Mesodermal cell (in vitro differentiated cells): ENCODE measurements at regions not wholly inside any gene's neighbourhood (a gene's known extent, or its start where the extent isn't known, plus 50 kb on each side); places are given as distances from the start of the nearest gene placed in this dataset.

Experiments
- H3K27ac ChIP-seq: 2 replicates; pipeline ENCODE4 v1.7.0; 2013; ENCODE audit warnings: mild to moderate bottlenecking, low read depth, low read length, moderate library complexity; ENCODE audit not compliant: severe bottlenecking
- H3K36me3 ChIP-seq: 2 replicates; pipeline ENCODE4 v1.7.1; 2013; ENCODE audit warnings: mild to moderate bottlenecking, low read length, moderate library complexity; ENCODE audit not compliant: control insufficient read depth, insufficient read depth
- H3K4me1 ChIP-seq: one replicate; pipeline ENCODE4 v1.7.1; 2013; ENCODE audit warnings: mild to moderate bottlenecking, low read length; ENCODE audit not compliant: insufficient read depth, control insufficient read depth, poor library complexity, severe bottlenecking
- H3K4me3 ChIP-seq: 2 replicates; pipeline ENCODE4 v1.7.0; 2013; ENCODE audit warnings: low read length, control low read depth, mild to moderate bottlenecking; ENCODE audit not compliant: insufficient read depth, poor library complexity, severe bottlenecking; ENCODE audit errors: extremely low read depth
- H3K9me3 ChIP-seq: 2 replicates; pipeline ENCODE4 v1.7.1; 2013; ENCODE audit warnings: mild to moderate bottlenecking, low read length, moderate library complexity; ENCODE audit not compliant: control insufficient read depth
- WGBS, 2 experiments: methylation state at CpG; one replicate each; pipeline ENCODE4 v1.1.5; 2013; ENCODE audit warnings: missing lambda C conversion rate in 2 of 2; ENCODE audit not compliant: insufficient coverage in 2 of 2; 5-methylcytosine and 5-hydroxymethylcytosine counted together

DNA sequence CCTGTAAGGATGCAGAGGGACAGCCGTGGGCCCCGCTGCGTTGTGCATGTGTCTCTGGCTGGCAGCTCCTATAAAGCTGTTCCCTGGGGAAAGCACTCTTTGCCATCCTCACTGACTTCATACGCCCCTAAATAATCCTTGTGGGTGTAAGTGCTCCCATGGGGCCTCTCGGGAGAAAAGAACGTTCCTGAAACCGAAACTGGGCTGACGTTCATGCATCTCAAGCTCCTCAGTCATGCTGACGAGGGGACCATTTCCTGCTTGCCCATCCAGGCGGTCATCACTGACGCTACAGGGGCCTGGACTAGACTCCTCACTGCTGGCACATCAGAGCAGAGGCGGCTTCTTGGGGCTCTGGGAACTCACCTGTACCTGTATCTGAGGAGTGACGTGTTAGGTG is 73.1 kb upstream of the USP24 start:
- Histone ChIP-seq H3K36me3 (no peaks in the 10 kb centered on the region), H3K4me3 (no peak overlapping the region), H3K27ac (no peak overlapping the region), H3K4me1 (peaks cover 5% of the 10 kb centered on the region), H3K9me3 (no peaks in the 10 kb centered on the region)
- 89 to 95% methylated on average over 10 to 12 of the region's 13 CpGs for WGBS, 2 experiments

DNA sequence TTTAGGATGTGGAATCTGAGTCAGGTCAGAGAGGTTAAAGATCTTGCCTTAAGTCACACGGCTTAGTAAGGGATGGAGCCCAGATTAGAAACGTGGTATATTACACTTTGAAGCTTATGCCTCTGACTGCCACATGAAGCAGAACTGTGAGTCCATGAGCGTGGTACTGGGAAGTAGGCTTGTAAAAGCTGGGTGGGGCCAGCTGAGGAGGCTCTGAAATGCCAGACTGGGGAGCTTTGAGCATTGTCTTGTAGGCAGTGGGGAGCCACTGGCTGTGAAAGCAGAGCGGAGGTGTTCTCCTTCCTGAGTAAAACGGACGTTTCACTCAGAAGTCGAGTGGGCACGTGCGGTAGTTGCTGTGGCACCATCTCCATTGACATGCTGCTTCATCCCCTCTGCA is 72.6 kb upstream of the USP24 start:
- no peak overlapping the region for H3K27ac ChIP-seq
- H3K4me1 ChIP-seq: peaks cover 5% of the 10 kb centered on the region
- WGBS, 2 experiments: 85 to 94% methylated on average over 9 of the region's 9 CpGs
- H3K9me3 ChIP-seq: no peaks in the 10 kb centered on the region
- H3K4me3 ChIP-seq: no peak overlapping the region
- H3K36me3 ChIP-seq: no peaks in the 10 kb centered on the region

DNA sequence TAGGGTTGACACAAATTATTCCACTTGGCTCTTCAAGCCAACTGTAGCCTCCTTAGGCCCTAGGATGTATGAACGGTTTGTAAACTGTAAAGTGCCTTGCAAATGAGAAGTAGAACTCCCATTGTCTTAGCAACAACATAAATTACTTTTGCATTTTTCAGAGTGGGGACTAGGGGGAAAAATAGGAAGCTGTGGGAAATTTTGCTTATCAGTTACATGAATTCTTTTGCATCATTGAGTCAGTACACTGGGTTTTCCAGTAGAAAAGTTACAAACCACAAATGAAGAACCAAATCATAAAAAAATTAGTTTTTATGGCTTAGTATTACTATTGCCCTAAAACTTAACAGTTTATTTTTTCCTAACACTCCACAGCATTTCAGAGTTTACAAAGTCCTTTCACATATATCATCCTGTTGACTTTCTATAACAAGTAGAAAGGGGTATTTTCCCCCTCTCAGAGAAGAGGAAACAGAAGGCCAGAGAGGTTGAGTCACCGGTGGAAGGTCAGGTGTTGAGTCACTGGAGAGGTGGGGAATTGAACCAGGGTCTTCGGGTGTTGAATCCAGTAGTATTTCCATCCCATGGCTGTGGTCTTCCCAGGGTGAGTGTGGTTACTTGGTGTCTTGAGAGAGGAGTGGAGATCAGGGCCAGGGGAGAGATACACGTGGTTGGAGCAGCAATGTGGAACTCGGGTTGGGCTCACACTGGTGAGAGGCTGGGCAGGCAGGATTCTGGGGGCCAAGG is 71.9 kb upstream of the USP24 start:
- no peaks in the 10 kb centered on the region for H3K9me3 ChIP-seq
- WGBS, 2 experiments: 87 to 96% methylated on average over 2 to 4 of the region's 5 CpGs
- no peak overlapping the region for H3K4me3 ChIP-seq
- H3K4me1 ChIP-seq: peaks cover 5% of the 10 kb centered on the region
- no peak overlapping the region for H3K27ac ChIP-seq
- no peaks in the 10 kb centered on the region for H3K36me3 ChIP-seq

DNA sequence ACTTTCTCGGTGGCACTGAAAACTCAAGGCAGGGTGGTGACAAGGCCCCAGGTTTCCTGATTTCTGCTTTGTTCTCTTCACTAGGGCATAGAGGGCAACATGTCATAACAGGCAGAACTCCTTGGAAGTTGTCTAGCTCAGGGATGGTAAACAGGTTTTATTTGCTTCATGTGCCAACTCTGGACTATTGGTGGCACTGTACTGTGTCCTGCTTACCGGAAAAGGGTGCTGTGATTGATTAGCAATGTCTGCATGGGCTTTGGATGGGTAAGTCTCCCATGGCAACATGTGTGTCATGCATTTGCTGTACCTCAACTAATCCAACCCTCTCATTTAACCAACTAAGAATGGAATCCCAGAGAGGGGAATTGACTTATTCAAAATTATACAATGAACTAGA is 70.7 kb upstream of the USP24 start:
- Histone ChIP-seq H3K27ac (no peak overlapping the region), H3K9me3 (no peaks in the 10 kb centered on the region), H3K4me1 (peaks cover 9% of the 10 kb centered on the region), H3K36me3 (no peaks in the 10 kb centered on the region), H3K4me3 (no peak overlapping the region)
- 92 to 100% methylated on average over 2 of the region's 2 CpGs for WGBS, 2 experiments

DNA sequence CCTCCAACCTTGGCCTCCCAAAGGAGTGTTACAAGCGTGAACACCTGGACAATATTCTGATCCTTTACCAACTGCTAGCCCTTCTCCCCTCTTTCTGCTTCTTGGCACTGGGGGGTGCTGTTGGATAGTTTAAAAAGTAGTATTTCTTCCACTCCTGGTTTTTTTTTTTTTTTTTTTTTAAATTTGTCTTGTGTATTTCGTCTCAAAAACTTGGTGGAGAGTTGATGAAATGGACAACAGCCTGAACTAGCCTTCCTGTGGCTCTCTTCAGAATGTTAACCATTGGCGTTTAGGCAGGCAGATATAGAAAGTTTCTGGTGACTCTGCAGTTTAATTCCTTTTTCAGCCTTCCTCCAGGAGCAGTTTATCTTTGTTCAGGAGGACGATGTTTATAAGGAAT is 69.7 kb upstream of the USP24 start:
- H3K9me3 ChIP-seq: no peaks in the 10 kb centered on the region
- no peak overlapping the region for H3K4me3 ChIP-seq
- WGBS, 2 experiments: 64 to 69% methylated on average over 2 to 3 of the region's 4 CpGs
- no peak overlapping the region for H3K27ac ChIP-seq
- H3K36me3 ChIP-seq: no peaks in the 10 kb centered on the region
- peaks cover 15% of the 10 kb centered on the region for H3K4me1 ChIP-seq

DNA sequence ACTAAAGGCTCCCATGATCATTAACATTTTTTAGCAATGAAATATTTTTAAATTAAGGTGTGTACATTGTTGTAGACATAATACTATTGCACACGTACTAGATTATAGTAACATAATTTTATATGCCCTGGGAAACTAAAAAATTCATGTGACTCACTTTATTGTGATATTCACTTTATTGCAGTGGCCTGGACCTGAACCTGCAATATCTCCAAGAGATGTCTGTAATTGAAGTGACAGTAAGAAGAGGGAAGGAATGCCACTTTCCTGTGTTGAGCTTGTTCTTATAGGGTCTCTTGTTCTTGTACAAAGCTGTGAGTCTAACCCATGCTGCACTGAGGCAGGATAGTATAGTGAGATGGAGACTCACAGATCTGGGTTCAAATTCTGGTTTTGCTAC is 66.9 kb upstream of the USP24 start:
- no CpG with 5 or more reads among the region's 1 CpG for WGBS, 2 experiments

DNA sequence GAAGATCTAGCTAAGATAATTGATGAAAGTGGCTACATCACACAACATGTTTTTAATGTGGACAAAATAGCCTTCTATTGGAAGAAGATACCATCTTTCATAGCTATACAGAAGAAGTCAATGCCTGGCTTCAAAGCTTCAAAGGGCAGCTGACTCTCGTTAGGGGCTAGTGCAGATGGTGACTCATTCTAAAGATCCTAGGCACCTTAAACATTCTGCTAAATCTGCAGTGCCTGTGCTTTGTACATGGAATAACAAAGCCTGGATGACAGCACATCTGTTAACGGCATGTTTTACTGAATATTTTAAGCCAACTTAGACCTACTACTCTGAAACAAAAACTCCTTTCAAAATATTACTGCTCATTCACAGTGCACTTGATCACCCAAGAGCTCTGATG is 65.6 kb upstream of the USP24 start:
- Histone ChIP-seq H3K4me1 (peaks cover 18% of the 10 kb centered on the region), H3K36me3 (no peaks in the 10 kb centered on the region), H3K27ac (no peak overlapping the region), H3K4me3 (no peak overlapping the region), H3K9me3 (no peaks in the 10 kb centered on the region)
- WGBS, 2 experiments: 62 to 69% methylated on average over 2 of the region's 2 CpGs

More for the DNA sequence above, 66.9 kb upstream of the USP24 start:
- Histone ChIP-seq H3K4me1 (peaks cover 15% of the 10 kb centered on the region), H3K27ac (no peak overlapping the region), H3K4me3 (no peak overlapping the region), H3K9me3 (no peaks in the 10 kb centered on the region), H3K36me3 (no peaks in the 10 kb centered on the region)

DNA sequence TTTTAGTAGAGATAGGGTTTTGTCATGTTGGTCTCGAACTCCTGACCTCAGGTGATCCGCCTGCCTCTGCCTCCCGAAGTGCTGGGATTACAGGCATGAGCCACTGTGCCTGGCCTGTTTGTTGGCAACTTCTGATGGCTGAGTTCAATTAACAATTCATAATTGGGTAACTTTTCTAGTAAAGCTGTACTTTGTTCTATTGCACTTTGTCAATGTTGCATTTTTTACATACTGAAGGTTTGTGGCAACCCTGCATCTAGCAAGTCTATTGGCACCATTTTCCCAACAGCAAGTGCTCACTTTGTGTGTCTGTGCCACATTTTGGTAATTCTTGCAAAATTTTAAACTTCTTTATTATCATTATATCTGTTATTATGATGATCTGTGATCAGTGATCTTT is 64.5 kb upstream of the USP24 start:
- Histone ChIP-seq H3K27ac (no peak overlapping the region), H3K4me3 (no peak overlapping the region), H3K4me1 (peaks cover 18% of the 10 kb centered on the region), H3K36me3 (no peaks in the 10 kb centered on the region), H3K9me3 (no peaks in the 10 kb centered on the region)
- WGBS, 2 experiments: 94% methylated on average over 3 of the region's 3 CpGs; no CpG with 5 or more reads in 1 of the 2 experiments

DNA sequence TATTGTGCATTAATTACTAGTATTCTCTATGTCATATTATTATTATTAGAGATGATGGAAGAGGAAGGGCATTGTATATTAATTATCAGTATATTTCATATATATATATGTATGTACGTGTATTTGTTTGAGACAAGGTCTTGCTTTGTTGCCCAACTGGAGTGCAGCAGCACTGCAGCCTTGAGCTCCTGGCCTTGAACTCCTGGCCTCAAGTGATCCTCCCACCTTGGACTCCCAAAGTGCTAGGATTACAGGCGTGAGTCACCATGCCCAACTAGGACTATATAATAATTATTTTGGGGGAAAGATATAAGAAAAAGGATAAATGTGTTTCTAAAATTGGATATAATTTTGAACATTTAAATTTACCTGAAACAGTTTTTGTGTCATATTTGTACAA is 63.2 kb upstream of the USP24 start:
- Histone ChIP-seq H3K4me3 (no peak overlapping the region), H3K4me1 (peaks cover 18% of the 10 kb centered on the region), H3K9me3 (no peaks in the 10 kb centered on the region), H3K36me3 (no peaks in the 10 kb centered on the region), H3K27ac (no peak overlapping the region)
- WGBS, 2 experiments: no CpG with 5 or more reads among the region's 2 CpGs

DNA sequence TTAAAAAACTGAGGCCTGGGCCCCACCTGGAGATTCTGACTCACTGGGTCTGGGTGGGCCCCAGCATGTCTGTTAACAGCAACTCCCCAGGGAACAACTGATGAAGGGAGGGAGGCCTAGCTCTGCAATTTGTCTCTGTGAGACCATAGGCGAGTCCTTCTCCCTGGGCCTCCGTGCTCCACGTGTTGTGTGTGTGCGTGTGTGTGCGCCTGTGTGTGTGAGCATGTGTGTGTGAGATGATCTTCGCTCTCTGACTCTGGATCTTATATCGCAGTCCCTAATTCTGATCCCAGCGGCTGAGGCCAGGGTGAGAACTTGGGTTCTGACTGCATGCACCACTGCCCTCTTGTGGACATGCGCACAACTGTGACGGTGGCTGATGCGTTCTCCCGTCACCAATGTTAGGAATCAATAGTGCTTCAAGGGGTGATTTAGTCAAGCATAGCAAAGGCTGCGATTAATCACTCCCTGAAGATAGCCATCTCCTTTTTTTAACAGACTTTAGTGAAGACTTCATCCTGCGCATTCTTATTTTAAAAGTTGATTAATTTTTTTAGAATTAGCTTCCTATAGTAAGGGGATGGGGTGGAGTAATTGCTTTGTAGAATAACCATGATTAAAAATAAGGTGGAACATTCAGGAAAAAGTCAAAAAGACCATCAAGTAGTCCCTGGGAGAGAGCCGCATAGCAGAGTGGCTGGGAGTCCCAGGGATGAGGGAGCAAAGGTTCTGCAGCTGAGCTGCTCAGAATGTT is 62.4 kb upstream of the USP24 start:
- no peaks in the 10 kb centered on the region for H3K36me3 ChIP-seq
- 10 to 33% methylated on average over 4 to 6 of the region's 15 CpGs for WGBS, 2 experiments
- H3K9me3 ChIP-seq: no peaks in the 10 kb centered on the region
- peaks cover 18% of the 10 kb centered on the region for H3K4me1 ChIP-seq
- no peak overlapping the region for H3K4me3 ChIP-seq
- no peak overlapping the region for H3K27ac ChIP-seq
